GM12892 (cell line): ENCODE measurements at regions not wholly inside any gene's neighbourhood (a gene's known extent, or its start where the extent isn't known, plus 50 kb on each side); places are given as distances from the start of the nearest gene placed in this dataset.

Experiments used
- DNase-seq: peaks from one replicate; pipeline ENCODE4 v3.0.0; 2011; ENCODE audit not compliant: insufficient read length
- FAIRE-seq: peaks from 2 replicates; lab custom pipeline; 2011; peaks lifted over from hg19 to GRCh38; lab: Jason Lieb, UNC
- POLR2A ChIP-seq: IDR thresholded peaks from 2 replicates; pipeline ENCODE4 v1.6.1; 2011; ENCODE audit warnings: low read depth, low read length, control low read depth
- POLR2AphosphoS5 ChIP-seq: IDR thresholded peaks from 2 replicates; pipeline ENCODE4 v1.6.1; 2011; ENCODE audit warnings: low read depth, low read length, control low read depth
- TAF1 ChIP-seq: IDR thresholded peaks from 2 replicates; pipeline ENCODE4 v1.6.1; 2011; ENCODE audit warnings: low read depth, mild to moderate bottlenecking, control low read depth, low read length, borderline replicate concordance

DNA sequence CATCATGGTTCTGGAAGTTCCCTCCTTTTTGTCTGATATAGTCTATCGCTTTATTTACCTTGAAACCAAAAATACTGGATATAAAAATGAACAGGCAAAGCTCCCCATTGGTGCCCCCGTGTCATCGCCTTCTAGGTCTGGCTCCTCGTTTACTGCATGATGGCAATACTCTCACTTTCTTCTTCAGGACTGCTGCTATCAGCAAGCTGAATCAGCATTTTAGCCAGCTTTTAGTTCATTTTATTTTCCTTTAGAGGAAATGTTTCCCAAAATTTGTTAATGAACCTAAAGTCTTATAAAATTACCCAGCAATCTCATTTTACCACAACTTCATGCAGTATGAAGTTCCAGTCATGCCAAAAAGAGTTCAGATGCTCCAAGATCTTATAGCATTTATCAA, 80.5 kb downstream of the ZIC3 start:
- no peak for FAIRE-seq
- no peak for DNase-seq
- no peak for TF ChIP-seq POLR2A

- no peak for FAIRE-seq
Measured at GRCh38 chrX:137651647-137652046, 85.7 kb downstream of the ZIC3 start.

GRCh38 chrX:137652086-137652485, 86.2 kb downstream of the ZIC3 start:
- FAIRE-seq (no peak), DNase-seq (no peak)

More at GRCh38 chrX:137651647-137652046, 85.7 kb downstream of the ZIC3 start:
- no peak for DNase-seq
- no peak for TF ChIP-seq POLR2A
- TF ChIP-seq TAF1, result no peak
- no peak for TF ChIP-seq POLR2AphosphoS5

DNA sequence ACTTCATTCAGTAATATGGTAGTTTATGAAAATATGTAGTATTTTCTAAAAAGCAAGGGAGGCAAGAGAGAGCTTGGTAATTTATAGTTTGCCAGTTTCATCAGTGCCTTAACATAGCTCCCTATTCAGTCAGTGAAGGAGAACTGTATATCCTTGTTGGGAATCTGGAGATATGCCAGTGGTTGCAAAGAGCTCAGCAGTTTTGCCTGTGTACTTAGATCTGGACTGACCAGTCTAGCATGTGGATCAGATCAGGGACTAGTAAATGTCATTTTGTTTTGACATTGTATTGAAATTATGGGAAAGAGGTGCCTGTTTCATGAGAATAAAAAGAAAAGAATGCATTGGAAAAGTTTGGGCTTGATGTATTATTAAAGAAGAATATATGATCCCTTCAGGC, 88.6 kb downstream of the ZIC3 start:
- FAIRE-seq, result no peak
- TF ChIP-seq TAF1, result no peak
- TF ChIP-seq POLR2A, result no peak
- no peak for TF ChIP-seq POLR2AphosphoS5
- no peak for DNase-seq

More at GRCh38 chrX:137652086-137652485, 86.2 kb downstream of the ZIC3 start:
- TF ChIP-seq POLR2A (no peak), POLR2AphosphoS5 (no peak), TAF1 (no peak)

- no peak for FAIRE-seq
- TF ChIP-seq TAF1 (no peak), POLR2A (no peak), POLR2AphosphoS5 (no peak)
Measured at GRCh38 chrX:137667776-137668175, 101.8 kb downstream of the ZIC3 start.

DNA sequence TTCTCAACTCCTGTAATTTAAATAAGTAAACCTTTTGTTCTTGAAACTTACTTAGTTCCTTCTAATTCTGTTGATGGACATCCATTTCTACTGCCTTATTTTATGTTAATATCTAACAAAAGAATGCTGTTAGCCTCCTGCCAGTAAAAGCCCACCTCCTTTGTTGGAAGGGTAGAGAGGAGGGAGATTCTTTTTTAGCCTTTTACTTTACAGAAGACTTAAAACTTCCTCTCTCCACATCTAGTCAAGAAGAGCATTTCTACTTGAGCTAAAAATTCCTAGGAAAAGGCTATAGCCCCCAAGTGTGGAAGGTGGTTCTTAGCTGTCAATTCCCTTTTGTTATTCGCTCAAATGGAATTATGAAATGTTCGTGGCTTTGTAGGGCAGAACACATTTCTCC, 118.7 kb downstream of the ZIC3 start:
- FAIRE-seq (no peak), DNase-seq (no peak)
- no peak for TF ChIP-seq TAF1
- no peak for TF ChIP-seq POLR2A
- TF ChIP-seq POLR2AphosphoS5, result no peak

More at GRCh38 chrX:137667776-137668175, 101.8 kb downstream of the ZIC3 start:
- no peak for DNase-seq

DNA sequence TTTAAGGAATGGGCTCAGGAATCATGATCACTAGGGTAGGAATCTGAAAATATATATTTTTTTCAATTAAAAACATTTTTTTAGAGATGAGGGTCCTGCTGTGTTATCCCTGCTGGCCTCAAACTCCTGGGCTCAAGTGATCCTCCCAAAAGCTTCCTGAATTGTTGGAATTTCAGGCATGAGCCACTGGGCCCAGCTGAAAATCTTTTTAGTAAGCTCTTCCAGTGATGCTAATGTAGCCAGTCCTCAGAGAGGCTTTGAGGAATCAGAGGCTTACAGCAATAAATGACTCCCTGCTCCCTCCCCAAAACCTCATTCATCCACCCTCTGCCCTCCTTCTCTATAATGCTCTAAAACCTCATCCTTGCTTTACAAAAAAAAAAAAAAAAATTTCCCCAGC, 129.5 kb downstream of the ZIC3 start:
- no peak for FAIRE-seq
- TF ChIP-seq POLR2AphosphoS5 (no peak), TAF1 (no peak), POLR2A (no peak)
- DNase-seq, result no peak

- DNase-seq (no peak), FAIRE-seq (no peak)
- no peak for TF ChIP-seq TAF1
- TF ChIP-seq POLR2AphosphoS5, result no peak
- no peak for TF ChIP-seq POLR2A
Measured at GRCh38 chrX:137707348-137707747, 141.4 kb downstream of the ZIC3 start.

- FAIRE-seq, result no peak
- TF ChIP-seq POLR2A, result no peak
- no peak for TF ChIP-seq POLR2AphosphoS5
- TF ChIP-seq TAF1, result no peak
- no peak for DNase-seq
Measured at GRCh38 chrX:137742846-137743245, 176.9 kb downstream of the ZIC3 start.

DNA sequence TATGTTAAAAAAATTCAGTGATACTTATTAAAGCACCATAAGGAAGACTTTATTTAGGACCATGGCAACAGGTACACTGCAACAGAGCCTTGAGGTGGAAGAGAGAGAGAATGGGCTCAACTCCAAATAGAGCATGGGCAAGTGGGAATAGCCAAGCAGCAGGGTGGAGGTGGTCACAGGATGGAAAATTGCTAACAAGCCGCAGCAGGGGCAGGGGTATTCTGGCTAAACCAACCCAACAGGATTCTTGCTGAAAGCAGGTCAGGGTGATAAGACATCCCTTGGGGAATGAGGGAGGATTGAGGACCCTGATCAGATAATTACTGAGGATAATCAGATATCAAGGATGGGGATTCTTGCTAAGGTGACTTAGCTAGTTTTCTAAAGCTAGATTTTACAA, 177.5 kb downstream of the ZIC3 start:
- TF ChIP-seq POLR2A (no peak), TAF1 (no peak)
- FAIRE-seq (no peak), DNase-seq (no peak)

DNA sequence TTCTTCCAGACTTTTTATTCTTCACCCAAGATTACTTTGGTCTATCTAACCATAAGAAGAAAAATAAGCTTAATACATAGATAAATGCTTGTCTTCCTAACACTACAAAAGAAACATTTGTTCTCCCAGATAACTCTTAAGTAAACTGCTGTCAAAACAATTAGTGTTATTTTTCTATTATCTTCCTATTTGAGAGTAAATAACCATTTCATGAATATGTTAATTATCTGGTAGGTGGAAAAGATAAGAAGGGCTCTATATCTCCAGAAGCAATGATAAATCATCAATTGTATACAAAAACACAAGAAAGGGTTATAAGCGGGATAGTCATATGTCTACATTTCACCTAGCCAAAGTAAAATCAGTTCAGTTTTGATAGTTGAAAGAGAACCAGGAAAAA, 180.4 kb downstream of the ZIC3 start:
- no peak for TF ChIP-seq POLR2A
- TF ChIP-seq TAF1, result no peak
- TF ChIP-seq POLR2AphosphoS5, result no peak
- DNase-seq (no peak), FAIRE-seq (no peak)

- DNase-seq, result no peak
- no peak for TF ChIP-seq POLR2AphosphoS5
- no peak for TF ChIP-seq POLR2A
- no peak for TF ChIP-seq TAF1
- no peak for FAIRE-seq
Measured at GRCh38 chrX:137747244-137748043, 181.5 kb downstream of the ZIC3 start.

- TF ChIP-seq POLR2AphosphoS5 (no peak), TAF1 (no peak), POLR2A (no peak)
- FAIRE-seq, result no peak
- DNase-seq, result no peak
Measured at GRCh38 chrX:137748827-137749226, 182.9 kb downstream of the ZIC3 start.

DNA sequence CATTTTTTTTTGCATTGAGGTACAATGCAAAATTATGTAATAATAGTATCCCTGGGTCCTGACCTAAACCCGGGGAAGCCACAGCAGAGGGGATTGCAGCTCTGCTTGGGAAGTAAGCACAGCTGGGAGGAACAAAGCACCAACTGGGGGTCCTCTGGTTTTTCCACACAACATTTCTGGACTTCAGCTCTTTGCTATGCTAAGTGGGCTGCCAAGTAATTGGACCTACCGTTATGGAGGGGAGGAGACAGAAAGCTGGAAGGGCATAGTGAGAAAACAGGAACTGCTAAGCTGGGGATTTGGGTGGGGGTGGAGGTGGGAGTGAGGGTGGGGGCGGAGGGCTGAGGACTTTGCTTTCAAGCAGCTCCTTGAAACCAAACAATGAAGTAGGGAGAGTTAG, 183.3 kb downstream of the ZIC3 start:
- TF ChIP-seq POLR2A (no peak), TAF1 (no peak), POLR2AphosphoS5 (no peak)
- DNase-seq (no peak), FAIRE-seq (no peak)
